ENCODE measurements at regions not wholly inside any gene's neighbourhood (a gene's known extent, or its start where the extent isn't known, plus 50 kb on each side); places are given as distances from the start of the nearest gene placed in this dataset.
A peak's percentile ranks its signal among the peaks of the same experiment; 100 is the strongest.
"Not testable (repeated sequence)": the region's sequence is repeated elsewhere in the genome, so short reads cannot be mapped to it uniquely, and the experiment has no call there.

DNA sequence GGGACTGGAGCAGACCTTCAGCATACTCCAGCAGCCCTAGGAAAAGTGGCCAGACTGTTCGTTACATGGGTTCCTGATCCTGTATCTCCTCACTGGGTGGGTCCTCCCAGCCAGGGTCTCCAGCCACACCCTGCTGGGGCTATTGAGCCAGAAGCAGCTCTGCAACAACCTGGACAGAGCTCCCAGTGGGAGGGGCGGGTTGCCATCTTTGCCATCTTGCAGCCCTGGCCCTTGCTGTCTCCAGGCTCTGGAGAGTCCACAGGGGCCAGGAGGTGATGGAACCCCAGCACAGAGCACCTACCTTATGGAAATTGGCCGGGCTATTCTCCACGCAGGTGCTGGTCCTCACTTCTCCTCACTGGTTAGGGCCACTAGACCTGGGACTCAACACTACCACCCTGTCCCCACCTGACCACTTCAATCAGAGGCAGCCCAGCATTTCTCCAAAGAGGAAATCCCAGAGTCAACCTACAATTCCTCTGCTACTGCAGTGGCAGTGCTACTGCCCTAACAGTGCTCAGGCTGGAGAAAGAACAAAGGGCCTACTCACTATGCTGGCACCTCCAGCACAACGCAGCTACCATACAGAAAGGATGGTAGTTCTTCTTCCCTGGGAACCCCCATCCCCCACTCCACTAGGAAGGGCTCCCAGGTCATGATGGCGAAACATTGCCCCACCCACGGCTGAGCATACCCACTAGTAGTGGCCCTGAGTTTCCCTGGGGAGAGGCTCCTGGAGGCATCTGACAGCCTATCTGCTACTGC is 290.2 kb upstream of the NCAM1 start:
- H3K4me3 ChIP-seq (ENCODE audit: low read depth, low read length) = no peak overlapping the region
- TF ChIP-seq, protein P1, sequence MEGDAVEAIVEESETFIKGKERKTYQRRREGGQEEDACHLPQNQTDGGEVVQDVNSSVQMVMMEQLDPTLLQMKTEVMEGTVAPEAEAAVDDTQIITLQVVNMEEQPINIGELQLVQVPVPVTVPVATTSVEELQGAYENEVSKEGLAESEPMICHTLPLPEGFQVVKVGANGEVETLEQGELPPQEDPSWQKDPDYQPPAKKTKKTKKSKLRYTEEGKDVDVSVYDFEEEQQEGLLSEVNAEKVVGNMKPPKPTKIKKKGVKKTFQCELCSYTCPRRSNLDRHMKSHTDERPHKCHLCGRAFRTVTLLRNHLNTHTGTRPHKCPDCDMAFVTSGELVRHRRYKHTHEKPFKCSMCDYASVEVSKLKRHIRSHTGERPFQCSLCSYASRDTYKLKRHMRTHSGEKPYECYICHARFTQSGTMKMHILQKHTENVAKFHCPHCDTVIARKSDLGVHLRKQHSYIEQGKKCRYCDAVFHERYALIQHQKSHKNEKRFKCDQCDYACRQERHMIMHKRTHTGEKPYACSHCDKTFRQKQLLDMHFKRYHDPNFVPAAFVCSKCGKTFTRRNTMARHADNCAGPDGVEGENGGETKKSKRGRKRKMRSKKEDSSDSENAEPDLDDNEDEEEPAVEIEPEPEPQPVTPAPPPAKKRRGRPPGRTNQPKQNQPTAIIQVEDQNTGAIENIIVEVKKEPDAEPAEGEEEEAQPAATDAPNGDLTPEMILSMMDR (IDR thresholded peaks at IDR 0.05; ENCODE audit: insufficient read depth, low read length) = no peak
- DNase-seq (ENCODE audit: low read depth) = no peak

DNA sequence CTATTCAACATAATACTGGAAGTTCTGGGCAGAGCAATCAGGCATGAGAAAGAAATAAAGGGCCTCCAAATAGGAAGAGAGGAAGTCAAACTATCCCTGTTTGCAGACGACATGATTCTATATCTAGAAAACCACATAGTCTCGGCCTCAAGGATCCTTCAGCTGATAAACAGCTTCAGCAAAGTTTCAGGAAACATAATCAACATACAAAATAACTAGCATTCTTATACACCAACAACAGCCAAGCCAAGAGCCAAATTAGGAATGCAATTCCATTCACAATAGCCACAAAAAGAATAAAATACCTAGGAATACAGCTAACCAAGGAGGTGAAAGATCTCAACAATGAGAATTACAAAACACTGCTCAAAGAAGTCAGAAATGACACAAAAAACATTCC is 287.8 kb upstream of the NCAM1 start:
- DNase-seq (ENCODE audit: low read depth); H3K4me3 ChIP-seq (ENCODE audit: low read depth, low read length): not testable (repeated sequence)

DNA sequence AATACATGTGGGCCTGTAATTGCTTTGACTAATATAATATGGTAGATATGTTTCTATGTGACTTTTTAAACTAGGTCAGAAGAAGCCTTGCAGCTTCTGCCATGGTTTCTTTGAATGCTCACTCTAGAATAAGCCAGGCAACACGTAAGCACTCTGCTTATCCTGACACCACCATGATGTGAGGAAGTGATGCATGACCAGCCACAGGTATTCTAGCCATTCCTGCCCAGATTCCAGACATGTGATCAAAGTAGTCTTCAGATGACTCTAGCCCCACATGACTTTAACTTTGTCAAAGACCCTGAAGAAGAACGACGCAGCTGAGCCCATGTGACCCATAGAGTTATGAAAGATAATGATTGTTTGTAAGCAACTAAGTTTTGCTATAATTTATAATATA is 276.1 kb upstream of the NCAM1 start:
- H3K4me3 ChIP-seq (ENCODE audit: low read depth, low read length) = no peak overlapping the region
- TF ChIP-seq, protein P1 (IDR thresholded peaks at IDR 0.05; ENCODE audit: insufficient read depth, low read length) = no peak

DNA sequence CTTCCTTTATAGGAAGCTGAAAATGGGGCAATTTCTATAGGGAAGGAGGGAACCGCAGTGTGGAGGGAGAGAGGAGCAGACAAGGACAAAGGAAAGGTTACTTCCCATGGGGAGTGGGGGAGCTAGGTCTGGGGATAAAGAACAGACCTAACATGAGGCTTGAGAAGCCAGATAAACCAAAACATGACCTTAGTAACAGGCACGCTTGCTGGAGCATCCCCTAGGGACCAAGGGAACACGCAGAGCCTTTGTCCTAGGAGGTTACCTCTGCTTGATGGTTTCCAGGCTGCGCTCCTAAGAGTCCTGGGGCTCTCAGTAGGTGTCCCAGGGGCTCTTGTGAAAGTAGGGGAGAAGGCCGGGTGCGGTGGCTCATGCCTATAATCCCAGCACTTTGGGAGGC is 271.4 kb upstream of the NCAM1 start:
- TF ChIP-seq, protein P1 (IDR thresholded peaks at IDR 0.05; ENCODE audit: insufficient read depth, low read length) = no peak
- DNase-seq (ENCODE audit: low read depth) = no peak
- no peak overlapping the region for H3K4me3 ChIP-seq (ENCODE audit: low read depth, low read length)

More for the DNA sequence above, 276.1 kb upstream of the NCAM1 start:
- DNase-seq (ENCODE audit: low read depth) = no peak

DNA sequence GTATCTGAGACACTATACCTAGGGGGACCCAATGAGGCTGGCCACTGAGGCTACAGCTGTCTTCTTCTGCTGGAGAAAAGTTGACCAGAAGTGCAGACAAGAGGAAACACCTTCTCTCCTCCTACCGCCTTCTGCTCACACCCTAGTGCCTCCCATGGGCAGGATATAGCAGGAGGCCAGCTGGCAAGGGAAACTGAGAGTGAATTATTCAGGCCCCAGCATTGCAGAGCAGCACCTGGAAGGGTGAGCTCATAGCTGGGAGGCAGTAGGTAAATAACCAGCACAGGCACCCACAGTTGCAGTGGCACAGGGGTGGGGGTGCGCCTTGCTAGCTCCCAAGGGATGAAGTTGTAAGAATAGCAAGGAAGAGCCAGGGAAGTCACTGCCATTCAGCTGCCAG is 267.4 kb upstream of the NCAM1 start:
- DNase-seq (ENCODE audit: low read depth) = no peak
- TF ChIP-seq, protein P1 (IDR thresholded peaks at IDR 0.05; ENCODE audit: insufficient read depth, low read length) = no peak
- no peak overlapping the region for H3K4me3 ChIP-seq (ENCODE audit: low read depth, low read length)

DNA sequence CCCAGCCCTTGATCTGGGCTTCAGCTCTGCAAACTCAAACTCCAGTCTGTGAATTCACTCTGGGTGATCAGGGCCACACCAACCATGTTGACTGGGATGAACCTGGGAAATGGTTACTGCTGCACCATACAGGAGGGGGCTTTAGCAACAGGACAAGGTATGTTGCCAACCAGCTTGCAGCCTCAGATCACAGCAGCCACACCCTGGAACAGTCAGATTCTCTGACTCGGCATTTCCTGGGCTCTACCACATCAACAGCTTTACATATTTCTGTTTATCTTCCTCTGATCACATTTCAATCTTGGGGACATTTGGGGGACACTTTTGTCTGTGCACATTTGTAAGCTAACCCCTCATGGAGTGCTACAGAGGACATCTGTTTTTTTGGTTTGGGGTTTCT is 267.0 kb upstream of the NCAM1 start:
- DNase-seq (ENCODE audit: low read depth) = no peak

DNA sequence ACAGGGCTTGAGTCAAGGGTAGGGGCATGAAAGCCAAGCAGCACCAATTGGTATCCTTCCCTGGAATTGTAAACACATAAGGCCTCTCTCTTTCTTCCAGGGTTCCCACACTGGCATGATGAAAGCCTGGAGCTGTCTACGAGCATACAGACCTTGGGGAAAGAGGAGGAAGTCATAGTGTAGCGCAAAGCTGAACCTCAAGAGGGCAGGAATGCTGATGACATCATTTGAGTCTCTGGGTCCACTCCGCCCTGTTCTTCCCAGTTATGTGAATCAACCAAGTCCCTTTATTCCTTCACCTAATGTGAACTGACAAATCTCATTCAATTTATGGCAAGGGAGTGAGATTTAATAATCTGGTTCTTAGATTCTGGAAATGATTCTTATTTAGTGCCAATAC is 266.4 kb upstream of the NCAM1 start:
- peak; percentile 13 for DNase-seq (ENCODE audit: low read depth)
- no peak overlapping the region for H3K4me3 ChIP-seq (ENCODE audit: low read depth, low read length)
- TF ChIP-seq, protein P1 (IDR thresholded peaks at IDR 0.05; ENCODE audit: insufficient read depth, low read length) = no peak

More for the DNA sequence above, 267.0 kb upstream of the NCAM1 start:
- no peak overlapping the region for H3K4me3 ChIP-seq (ENCODE audit: low read depth, low read length)
- TF ChIP-seq, protein P1 (IDR thresholded peaks at IDR 0.05; ENCODE audit: insufficient read depth, low read length) = no peak
